AG04450 (cell line): ENCODE measurements at regions not wholly inside any gene's neighbourhood (a gene's known extent, or its start where the extent isn't known, plus 50 kb on each side); places are given as distances from the start of the nearest gene placed in this dataset.

Source experiments
- CTCF ChIA-PET: fragments of 300-600, 350-600 bp; formaldehyde crosslinking; extraction: SDS; loops from one replicate; lab custom pipeline; 2022; ENCODE audit warnings: antibody characterized with exemption, inconsistent platforms; lab: Charles Lee
- POLR2A ChIA-PET: fragments of 350-600 bp; formaldehyde crosslinking; extraction: SDS; loops from one replicate; lab custom pipeline; 2021; ENCODE audit warnings: antibody characterized with exemption, inconsistent platforms; lab: Yijun Ruan, JAX
- DNase-seq: peaks from one replicate; pipeline ENCODE4 v3.0.0-alpha.2; 2011; ENCODE audit warnings: low read depth, low spot score
- H3K27ac ChIP-seq: one replicate; pipeline ENCODE4 v1.5.1; 2012; ENCODE audit warnings: low read depth, low read length, control low read depth
- H3K27me3 ChIP-seq: one replicate; pipeline ENCODE4 v1.6.0; 2012; ENCODE audit warnings: low read length; ENCODE audit not compliant: control insufficient read depth, insufficient read depth
- H3K4me3 ChIP-seq: 2 replicates; pipeline ENCODE4 v1.5.1; 2011; ENCODE audit warnings: mild to moderate bottlenecking, low read depth, low read length, control low read depth
- H3K9me3 ChIP-seq: 2 replicates; pipeline ENCODE4 v1.5.1; 2012; ENCODE audit warnings: low read length; ENCODE audit not compliant: control insufficient read depth, insufficient read depth
- TF ChIP-seq, protein P1 (sequence below): IDR thresholded peaks from 2 replicates; pipeline ENCODE4 v1.5.1; 2011; ENCODE audit warnings: low read depth, low read length, control low read depth, inconsistent platforms

DNA sequence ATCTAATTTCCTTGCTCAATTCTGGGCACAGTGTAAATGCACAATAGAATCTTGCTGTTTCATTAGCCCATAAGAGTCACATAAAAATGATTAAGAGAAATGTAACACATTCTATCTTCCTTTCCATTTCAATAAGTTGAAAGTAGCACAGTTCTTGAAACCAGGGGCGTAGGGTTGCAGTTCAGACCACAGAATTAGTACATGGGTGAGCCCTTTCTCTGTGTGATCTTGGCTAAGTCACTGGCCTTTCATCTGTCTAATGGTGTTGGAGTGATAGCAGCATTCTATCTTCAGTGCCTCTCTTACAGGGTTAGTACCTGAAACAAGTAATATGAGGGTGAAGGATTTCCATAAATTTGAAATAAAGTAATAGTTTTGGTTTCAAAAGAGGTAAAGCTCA is 445.3 kb upstream of the ZNF462 start:
- H3K4me3 ChIP-seq: no peak overlapping the region
- H3K27me3 ChIP-seq: no peaks in the 10 kb centered on the region
- TF ChIP-seq, protein P1, sequence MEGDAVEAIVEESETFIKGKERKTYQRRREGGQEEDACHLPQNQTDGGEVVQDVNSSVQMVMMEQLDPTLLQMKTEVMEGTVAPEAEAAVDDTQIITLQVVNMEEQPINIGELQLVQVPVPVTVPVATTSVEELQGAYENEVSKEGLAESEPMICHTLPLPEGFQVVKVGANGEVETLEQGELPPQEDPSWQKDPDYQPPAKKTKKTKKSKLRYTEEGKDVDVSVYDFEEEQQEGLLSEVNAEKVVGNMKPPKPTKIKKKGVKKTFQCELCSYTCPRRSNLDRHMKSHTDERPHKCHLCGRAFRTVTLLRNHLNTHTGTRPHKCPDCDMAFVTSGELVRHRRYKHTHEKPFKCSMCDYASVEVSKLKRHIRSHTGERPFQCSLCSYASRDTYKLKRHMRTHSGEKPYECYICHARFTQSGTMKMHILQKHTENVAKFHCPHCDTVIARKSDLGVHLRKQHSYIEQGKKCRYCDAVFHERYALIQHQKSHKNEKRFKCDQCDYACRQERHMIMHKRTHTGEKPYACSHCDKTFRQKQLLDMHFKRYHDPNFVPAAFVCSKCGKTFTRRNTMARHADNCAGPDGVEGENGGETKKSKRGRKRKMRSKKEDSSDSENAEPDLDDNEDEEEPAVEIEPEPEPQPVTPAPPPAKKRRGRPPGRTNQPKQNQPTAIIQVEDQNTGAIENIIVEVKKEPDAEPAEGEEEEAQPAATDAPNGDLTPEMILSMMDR: no peak
- DNase-seq: no peak
- CTCF ChIA-PET: no interaction called here
- POLR2A ChIA-PET: no interaction called here
- H3K9me3 ChIP-seq: peaks cover 15% of the 10 kb centered on the region; the same call in 1 of the 2 replicates
- H3K27ac ChIP-seq: no peak overlapping the region

DNA sequence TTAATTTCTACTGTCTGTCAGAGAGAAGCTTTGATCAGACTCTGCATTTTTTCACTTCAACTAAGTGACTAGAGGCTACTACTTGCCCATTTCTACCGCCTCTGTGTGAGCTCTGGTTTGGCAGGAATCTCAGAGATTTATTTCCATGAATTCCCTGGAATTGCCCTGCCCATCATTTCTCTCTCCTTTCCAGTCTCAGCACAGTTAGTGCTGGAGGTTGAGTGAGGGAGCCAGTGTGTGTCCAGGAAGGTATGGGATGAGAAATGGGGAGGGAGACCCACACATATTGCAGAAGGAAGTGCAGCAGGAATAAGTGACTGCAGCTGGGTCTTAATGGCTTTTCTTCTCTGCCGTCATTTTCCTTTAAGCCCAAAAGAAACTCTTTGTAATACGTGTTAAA is 443.1 kb upstream of the ZNF462 start:
- TF ChIP-seq, protein P1: no peak
- no peak overlapping the region for H3K27ac ChIP-seq
- POLR2A ChIA-PET: no interaction called here
- no peak for DNase-seq
- no peak overlapping the region for H3K4me3 ChIP-seq
- H3K9me3 ChIP-seq: peaks cover 14% of the 10 kb centered on the region; the same call in 1 of the 2 replicates
- H3K27me3 ChIP-seq: no peaks in the 10 kb centered on the region
- CTCF ChIA-PET: no interaction called here

DNA sequence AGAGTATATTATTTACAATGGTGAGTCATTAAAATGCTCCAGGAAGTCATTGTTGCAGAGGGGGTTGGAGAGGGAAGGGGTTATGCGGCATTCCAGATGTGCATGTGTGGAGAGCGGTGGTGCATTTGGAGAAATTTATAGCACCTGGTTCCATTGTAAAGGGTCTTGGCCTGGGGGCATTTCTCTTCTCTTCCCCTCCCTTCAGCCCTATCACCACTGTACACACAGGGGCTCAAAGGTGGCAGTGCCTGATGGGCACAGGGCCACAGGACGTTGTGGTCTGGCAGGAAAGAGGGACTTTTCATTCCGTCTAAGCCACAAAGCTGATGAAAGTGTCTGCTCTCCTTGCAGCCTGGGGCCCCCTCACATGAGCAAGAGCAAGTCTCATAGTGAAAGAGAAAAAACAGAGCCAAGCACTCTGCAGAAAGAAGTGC is 442.4 kb upstream of the ZNF462 start:
- Histone ChIP-seq H3K4me3 (no peak overlapping the region), H3K27ac (no peak overlapping the region), H3K9me3 (peaks cover 14% of the 10 kb centered on the region; the same call in 1 of the 2 replicates), H3K27me3 (no peaks in the 10 kb centered on the region)
- TF ChIP-seq, protein P1: no peak
- POLR2A ChIA-PET: no interaction called here
- no peak for DNase-seq
- CTCF ChIA-PET: no interaction called here

DNA sequence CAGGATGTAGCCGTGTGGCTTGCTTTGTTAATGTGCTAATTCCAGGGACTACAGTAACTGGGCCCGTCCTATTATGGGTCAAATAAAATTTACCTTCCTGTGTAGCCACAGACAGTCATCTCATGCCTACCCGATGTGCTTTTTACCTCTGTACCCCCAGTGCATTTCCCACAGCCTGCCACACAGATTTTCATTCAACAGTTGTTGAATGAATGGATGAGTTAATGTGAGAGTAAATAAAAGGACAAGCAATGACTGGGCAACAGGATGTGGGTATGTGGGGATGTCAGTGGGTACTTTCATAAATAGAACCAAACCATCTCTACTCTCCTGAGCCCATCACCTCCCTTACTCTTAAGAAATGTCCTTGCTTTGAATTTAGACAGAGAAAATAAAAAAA is 441.2 kb upstream of the ZNF462 start:
- H3K4me3 ChIP-seq: no peak overlapping the region
- no peaks in the 10 kb centered on the region for H3K27me3 ChIP-seq
- no peak for DNase-seq
- peaks cover 14% of the 10 kb centered on the region; the same call in 1 of the 2 replicates for H3K9me3 ChIP-seq
- no peak overlapping the region for H3K27ac ChIP-seq
- CTCF ChIA-PET: no interaction called here
- TF ChIP-seq, protein P1: no peak
- POLR2A ChIA-PET: no interaction called here

DNA sequence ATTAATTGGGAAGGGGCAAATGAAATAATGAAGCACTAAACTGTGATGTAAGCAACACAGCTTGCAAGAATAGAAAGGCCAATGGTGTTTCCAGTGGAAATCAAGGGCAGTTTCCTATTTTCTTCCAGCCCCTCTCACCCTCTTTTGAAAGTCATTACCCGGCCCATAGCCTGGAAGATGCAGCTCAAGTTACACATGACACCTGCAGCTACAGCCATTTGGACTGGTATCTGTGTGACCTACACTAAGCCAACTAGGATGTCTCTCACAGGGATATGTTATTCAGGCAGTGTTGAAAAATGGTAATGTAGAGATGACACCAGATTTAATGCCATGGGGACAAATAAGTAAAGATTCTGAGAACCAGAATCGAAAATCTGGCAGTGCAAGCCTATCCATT is 439.4 kb upstream of the ZNF462 start:
- Histone ChIP-seq H3K4me3 (no peak overlapping the region), H3K9me3 (peaks cover 11% of the 10 kb centered on the region; the same call in 1 of the 2 replicates), H3K27ac (no peak overlapping the region), H3K27me3 (no peaks in the 10 kb centered on the region)
- ChIA-PET POLR2A (no interaction called here), CTCF (no interaction called here)
- no peak for DNase-seq
- TF ChIP-seq, protein P1: no peak
